Uterus (tissue), 3 donors: ENCODE measurements at regions not wholly inside any gene's neighbourhood (a gene's known extent, or its start where the extent isn't known, plus 50 kb on each side); places are given as distances from the start of the nearest gene placed in this dataset.

ENCODE experiments used
- DNase-seq, 2 donors: peaks; one replicate each; pipeline ENCODE4 v3.0.0-alpha.2; 2019 to 2020
- H3K27ac ChIP-seq, 2 donors: fragments of 200-600 bp; sonication (generic); 1 replicate in 1 of 2; 2 replicates in 1 of 2; pipeline ENCODE4 v1.5.1; 2016 to 2018
- H3K27me3 ChIP-seq, 2 donors: fragments of 200-600 bp; sonication (generic); one replicate each; pipeline ENCODE4 v1.5.1; 2018 to 2019; ENCODE audit warnings: control low read depth in 1 of 2
- H3K36me3 ChIP-seq, 2 donors: fragments of 200-600 bp; sonication (generic); one replicate each; pipeline ENCODE4 v1.5.1; 2019; ENCODE audit warnings: control low read depth in 1 of 2
- H3K4me1 ChIP-seq, 2 donors: fragments of 200-600 bp; sonication (generic); one replicate each; pipeline ENCODE4 v1.5.1; 2018 to 2019; ENCODE audit warnings: control low read depth in 1 of 2
- H3K4me3 ChIP-seq, 2 donors: fragments of 200-600 bp; sonication (generic); 1 replicate in 1 of 2; 2 replicates in 1 of 2; pipeline ENCODE4 v1.5.1; 2018 to 2019; ENCODE audit warnings: mild to moderate bottlenecking in 1 of 2
- H3K9me3 ChIP-seq, 2 donors: fragments of 200-600 bp; sonication (generic); one replicate each; pipeline ENCODE4 v1.5.1; 2019; ENCODE audit warnings: control low read depth in 1 of 2
- CTCF ChIP-seq, 4 experiments: fragments of 200-600 bp in 2 of 4; fragments of 450-650 bp in 2 of 4; sonication (generic) in 2 of 4; IDR thresholded peaks; one replicate each; pipeline ENCODE4 v1.5.1; 2016 to 2019; ENCODE audit warnings: antibody characterized with exemption in 4 of 4, mild to moderate bottlenecking in 2 of 4, moderate library complexity in 1 of 4
- POLR2A ChIP-seq, 2 donors: fragments of 450-650 bp; IDR thresholded peaks; one replicate each; pipeline ENCODE4 v1.6.1; 2016; ENCODE audit warnings: antibody characterized with exemption in 2 of 2, mild to moderate bottlenecking in 1 of 2, moderate library complexity in 1 of 2
- intact Hi-C: fragments of 100-400 bp; cut with DNase I; formaldehyde crosslinking; loops from one replicate; pipeline ENCODE4 v1.15.1; 2023; ENCODE audit warnings: low total_unique reads
- donor health status: DM: yes; HTN: yes; CAD: no.

DNA sequence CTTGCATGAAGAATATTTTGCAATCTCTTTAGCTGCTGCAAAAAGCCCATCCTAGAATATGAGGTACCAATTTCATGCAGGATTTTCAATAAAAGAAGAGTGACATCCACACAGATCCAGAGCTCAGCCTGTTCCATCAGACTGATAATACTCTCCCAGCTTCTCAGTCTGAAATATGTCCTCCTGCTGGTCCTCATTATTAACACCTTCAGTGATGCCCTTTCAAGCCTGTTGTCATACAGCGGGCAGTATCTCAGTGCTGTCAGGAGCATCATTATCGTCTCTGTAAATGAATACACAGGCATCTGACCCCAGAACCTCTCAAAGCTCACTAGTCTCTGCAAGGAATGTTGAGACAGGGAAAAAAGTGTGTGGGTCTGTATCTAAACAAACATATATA is 1387.8 kb downstream of the OTOL1 start:
- Histone ChIP-seq H3K27me3 (no peaks in the 10 kb centered on the region), H3K4me3 (no peak overlapping the region), H3K9me3 (no peaks in the 10 kb centered on the region), H3K4me1 (no peaks in the 10 kb centered on the region), H3K27ac (no peak overlapping the region), H3K36me3 (no peaks in the 10 kb centered on the region)
- no peak for DNase-seq
- TF ChIP-seq CTCF (IDR thresholded peaks at IDR 0.05) (no peak), POLR2A (IDR thresholded peaks at IDR 0.05) (no peak)
- intact Hi-C loops = no loop called here

GRCh38 chr3:162892921-162893793 is 1396.5 kb downstream of the OTOL1 start:
- no peaks in the 10 kb centered on the region for H3K4me1 ChIP-seq
- no peaks in the 10 kb centered on the region for H3K9me3 ChIP-seq
- no peak overlapping the region for H3K27ac ChIP-seq
- H3K4me3 ChIP-seq = no peak overlapping the region
- intact Hi-C loops = no loop called here
- DNase-seq = no peak
- no peaks in the 10 kb centered on the region for H3K27me3 ChIP-seq
- TF ChIP-seq POLR2A (IDR thresholded peaks at IDR 0.05) (no peak), CTCF (IDR thresholded peaks at IDR 0.05) (no peak)
- H3K36me3 ChIP-seq = no peaks in the 10 kb centered on the region

GRCh38 chr3:162897291-162897690 is 1400.7 kb downstream of the OTOL1 start:
- H3K4me3 ChIP-seq = no peak overlapping the region
- intact Hi-C loops = no loop called here

DNA sequence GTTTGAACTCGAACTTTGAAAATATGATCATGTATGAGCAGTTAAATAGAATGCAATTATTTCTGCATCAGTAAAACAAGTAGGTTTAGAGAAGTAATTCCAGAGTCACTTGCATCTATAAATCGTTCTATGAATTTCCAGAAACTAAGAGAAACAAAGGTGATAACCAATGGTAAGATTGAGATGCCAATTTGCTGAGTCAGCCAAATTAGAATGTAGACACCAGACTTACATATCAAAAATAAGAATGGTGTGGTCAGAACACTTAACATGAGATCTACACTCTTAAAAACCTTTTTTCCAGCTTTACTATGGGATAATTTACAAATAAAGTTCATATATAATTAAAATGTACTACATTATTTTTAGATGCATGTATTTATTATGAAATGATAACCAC is 1435.9 kb downstream of the OTOL1 start:
- TF ChIP-seq POLR2A (IDR thresholded peaks at IDR 0.05) (no peak), CTCF (IDR thresholded peaks at IDR 0.05) (no peak)
- intact Hi-C loops = no loop called here

More at GRCh38 chr3:162897291-162897690, 1400.7 kb downstream of the OTOL1 start:
- no peaks in the 10 kb centered on the region for H3K36me3 ChIP-seq
- TF ChIP-seq CTCF (IDR thresholded peaks at IDR 0.05) = no peak
- no peak for TF ChIP-seq POLR2A (IDR thresholded peaks at IDR 0.05)
- H3K27ac ChIP-seq = no peak overlapping the region
- DNase-seq = no peak
- no peaks in the 10 kb centered on the region for H3K9me3 ChIP-seq
- H3K4me1 ChIP-seq = no peaks in the 10 kb centered on the region
- H3K27me3 ChIP-seq = no peaks in the 10 kb centered on the region

GRCh38 chr3:162933656-162934055 is 1437.0 kb downstream of the OTOL1 start:
- no peak for TF ChIP-seq CTCF (IDR thresholded peaks at IDR 0.05)
- TF ChIP-seq POLR2A (IDR thresholded peaks at IDR 0.05) = no peak
- Histone ChIP-seq H3K27me3 (no peaks in the 10 kb centered on the region), H3K36me3 (no peaks in the 10 kb centered on the region), H3K27ac (no peak overlapping the region), H3K4me1 (no peaks in the 10 kb centered on the region), H3K4me3 (no peak overlapping the region), H3K9me3 (no peaks in the 10 kb centered on the region)
- intact Hi-C loops = no loop called here
- DNase-seq = no peak

More for the DNA sequence above, 1435.9 kb downstream of the OTOL1 start:
- Histone ChIP-seq H3K27me3 (no peaks in the 10 kb centered on the region), H3K9me3 (no peaks in the 10 kb centered on the region), H3K4me3 (no peak overlapping the region), H3K27ac (no peak overlapping the region), H3K4me1 (no peaks in the 10 kb centered on the region), H3K36me3 (no peaks in the 10 kb centered on the region)
- no peak for DNase-seq
